ENCODE measurements at regions not wholly inside any gene's neighbourhood (a gene's known extent, or its start where the extent isn't known, plus 50 kb on each side); places are given as distances from the start of the nearest gene placed in this dataset.

DNA sequence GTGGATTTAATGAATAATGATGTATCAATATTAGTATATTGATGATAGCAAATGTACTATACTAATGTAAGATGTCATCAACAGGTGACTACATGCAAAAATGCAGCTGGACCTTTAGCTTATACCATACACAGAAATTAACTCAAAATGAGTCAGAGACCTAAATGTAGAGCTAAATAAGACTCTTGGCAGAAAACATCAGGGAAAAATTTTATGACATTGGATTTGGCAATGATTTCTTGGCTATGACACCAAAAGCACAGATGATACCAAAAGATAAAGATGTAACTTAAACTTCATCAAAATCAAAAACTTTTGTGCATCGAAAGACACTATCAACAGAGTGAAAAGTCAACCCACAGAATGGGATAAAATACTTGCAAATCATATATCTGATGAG, 64.0 kb upstream of the CCL21 start:
- H3K4me1 Mint-ChIP-seq: peaks cover 3 to 4% of the 10 kb centered on the region in 2 experiments; a peak in 2 of 4 replicates
- no peak overlapping the region for H2BK120ac ChIP-seq (ENCODE audit: low read depth, low read length, poor library complexity, severe bottlenecking)
- H3T11ph ChIP-seq (ENCODE audit: low read length): no peak overlapping the region
- no peak overlapping the region for H4K8ac ChIP-seq (replicated peaks; ENCODE audit: insufficient read length, low read depth, low read length)
- TF ChIP-seq, protein P1, sequence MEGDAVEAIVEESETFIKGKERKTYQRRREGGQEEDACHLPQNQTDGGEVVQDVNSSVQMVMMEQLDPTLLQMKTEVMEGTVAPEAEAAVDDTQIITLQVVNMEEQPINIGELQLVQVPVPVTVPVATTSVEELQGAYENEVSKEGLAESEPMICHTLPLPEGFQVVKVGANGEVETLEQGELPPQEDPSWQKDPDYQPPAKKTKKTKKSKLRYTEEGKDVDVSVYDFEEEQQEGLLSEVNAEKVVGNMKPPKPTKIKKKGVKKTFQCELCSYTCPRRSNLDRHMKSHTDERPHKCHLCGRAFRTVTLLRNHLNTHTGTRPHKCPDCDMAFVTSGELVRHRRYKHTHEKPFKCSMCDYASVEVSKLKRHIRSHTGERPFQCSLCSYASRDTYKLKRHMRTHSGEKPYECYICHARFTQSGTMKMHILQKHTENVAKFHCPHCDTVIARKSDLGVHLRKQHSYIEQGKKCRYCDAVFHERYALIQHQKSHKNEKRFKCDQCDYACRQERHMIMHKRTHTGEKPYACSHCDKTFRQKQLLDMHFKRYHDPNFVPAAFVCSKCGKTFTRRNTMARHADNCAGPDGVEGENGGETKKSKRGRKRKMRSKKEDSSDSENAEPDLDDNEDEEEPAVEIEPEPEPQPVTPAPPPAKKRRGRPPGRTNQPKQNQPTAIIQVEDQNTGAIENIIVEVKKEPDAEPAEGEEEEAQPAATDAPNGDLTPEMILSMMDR (conservative IDR thresholded peaks at IDR 0.05): no peak
- H4K5ac ChIP-seq (ENCODE audit: insufficient read length, low read depth, low read length): no peak overlapping the region
- H2BK12ac ChIP-seq (ENCODE audit: insufficient read length, low read depth, low read length): no peak overlapping the region
- no peaks in the 10 kb centered on the region for H3K4me1 ChIP-seq (ENCODE audit: insufficient read depth, low read length)
- no peaks in the 10 kb centered on the region for H3K27me3 ChIP-seq (ENCODE audit: insufficient read depth, low read length)
- no peaks in the 10 kb centered on the region for H3K79me1 ChIP-seq (ENCODE audit: insufficient read depth, low read depth, low read length, poor library complexity, severe bottlenecking)
- no peak overlapping the region for H3K27ac Mint-ChIP-seq
- no peak overlapping the region for H3K23ac ChIP-seq (ENCODE audit: insufficient read length, low read depth, low read length)
- no peak overlapping the region for H3K4me2 ChIP-seq (ENCODE audit: insufficient read depth, insufficient read length, low read length)
- no peaks in the 10 kb centered on the region for H3K9me3 ChIP-seq (ENCODE audit: control insufficient read depth, low read depth, low read length)
- H3K9me3 Mint-ChIP-seq: no peaks in the 10 kb centered on the region
- H3K27ac ChIP-seq (ENCODE audit: insufficient read length, low read depth, low read length): no peak overlapping the region
- H3K56ac ChIP-seq (ENCODE audit: insufficient read length, low read depth, low read length): no peak overlapping the region
- no peak overlapping the region for H2AK5ac ChIP-seq (ENCODE audit: insufficient read length, low read length)
- no peak overlapping the region for H3K4me3 Mint-ChIP-seq
- no peaks in the 10 kb centered on the region for H4K20me1 ChIP-seq (ENCODE audit: control insufficient read depth, insufficient read depth, insufficient read length)
- no peak overlapping the region for H2BK20ac ChIP-seq (ENCODE audit: low read depth, low read length, poor library complexity, severe bottlenecking)
- H3K79me2 ChIP-seq (ENCODE audit: insufficient read depth, low read length): no peaks in the 10 kb centered on the region
- H3K14ac ChIP-seq (ENCODE audit: insufficient read depth, low read length): no peak overlapping the region
- no peak overlapping the region for H2BK15ac ChIP-seq (ENCODE audit: low read depth, low read length)
- H3K4ac ChIP-seq (ENCODE audit: low read depth, low read length): no peak overlapping the region
- no peaks in the 10 kb centered on the region for H3K36me3 Mint-ChIP-seq (ENCODE audit: insufficient read depth in 1 of 3, low read depth in 3 of 3)
- no peak overlapping the region for H4K91ac ChIP-seq (ENCODE audit: insufficient read length, low read depth, low read length)
- H2BK5ac ChIP-seq (ENCODE audit: insufficient read length, low read length): no peak overlapping the region
- no peaks in the 10 kb centered on the region for H3K23me2 ChIP-seq (ENCODE audit: insufficient read length, low read depth, low read length, poor library complexity, severe bottlenecking)
- H3K18ac ChIP-seq (ENCODE audit: insufficient read length, low read depth, low read length): no peak overlapping the region
- no peak for DNase-seq
- H3K27me3 Mint-ChIP-seq (ENCODE audit: low read depth): peaks cover 16% of the 10 kb centered on the region
- H3K9ac ChIP-seq (ENCODE audit: extremely low read depth, insufficient read length, low read length): no peak overlapping the region
- H2AFZ ChIP-seq (ENCODE audit: low read length): no peak overlapping the region
- WGBS (ENCODE audit: extremely low coverage, insufficient read length, low lambda C conversion rate): no CpG with 5 or more reads among the region's 1 CpG

Data from H9 (cell line).